C4-2B (cell line): ENCODE measurements at regions not wholly inside any gene's neighbourhood (a gene's known extent, or its start where the extent isn't known, plus 50 kb on each side); places are given as distances from the start of the nearest gene placed in this dataset.
A peak's percentile ranks its signal among the peaks of the same experiment; 100 is the strongest.

Experiments
- H3K27ac ChIP-seq: fragments of 450-650 bp; 2 replicates; pipeline ENCODE4 v1.5.1; 2017
- ZFX ChIP-seq: fragments of 450-650 bp; IDR thresholded peaks from 2 replicates; pipeline ENCODE4 v1.6.1; 2017
- TF ChIP-seq, protein P1 (sequence below): fragments of 450-650 bp; conservative IDR thresholded peaks from 2 replicates; pipeline ENCODE4 v1.5.1; 2017; ENCODE audit warnings: mild to moderate bottlenecking

DNA sequence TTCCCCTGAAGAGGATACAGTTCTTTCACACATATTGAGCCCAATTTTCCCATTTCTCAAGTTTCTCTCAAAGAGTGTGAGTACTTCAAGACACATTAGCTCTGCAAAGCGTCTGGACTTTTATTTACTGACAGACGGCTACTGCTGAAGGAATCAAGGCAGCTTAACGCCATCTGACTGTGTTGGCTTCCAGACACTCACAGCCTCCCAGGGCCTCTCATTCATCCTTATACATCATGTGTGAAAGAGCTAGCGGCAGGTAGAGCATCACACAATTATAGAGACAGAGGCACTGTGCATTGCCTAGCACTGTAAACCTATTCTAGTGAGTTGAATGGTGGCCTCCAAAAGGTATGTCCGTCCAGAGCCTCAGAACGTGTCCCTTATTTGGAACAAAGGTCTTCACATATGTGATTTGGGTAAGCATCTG is 284.1 kb upstream of the STT3B start:
- peak overlapping the region; percentile 31; the same call in 1 of the 2 replicates for H3K27ac ChIP-seq
- TF ChIP-seq, protein P1, sequence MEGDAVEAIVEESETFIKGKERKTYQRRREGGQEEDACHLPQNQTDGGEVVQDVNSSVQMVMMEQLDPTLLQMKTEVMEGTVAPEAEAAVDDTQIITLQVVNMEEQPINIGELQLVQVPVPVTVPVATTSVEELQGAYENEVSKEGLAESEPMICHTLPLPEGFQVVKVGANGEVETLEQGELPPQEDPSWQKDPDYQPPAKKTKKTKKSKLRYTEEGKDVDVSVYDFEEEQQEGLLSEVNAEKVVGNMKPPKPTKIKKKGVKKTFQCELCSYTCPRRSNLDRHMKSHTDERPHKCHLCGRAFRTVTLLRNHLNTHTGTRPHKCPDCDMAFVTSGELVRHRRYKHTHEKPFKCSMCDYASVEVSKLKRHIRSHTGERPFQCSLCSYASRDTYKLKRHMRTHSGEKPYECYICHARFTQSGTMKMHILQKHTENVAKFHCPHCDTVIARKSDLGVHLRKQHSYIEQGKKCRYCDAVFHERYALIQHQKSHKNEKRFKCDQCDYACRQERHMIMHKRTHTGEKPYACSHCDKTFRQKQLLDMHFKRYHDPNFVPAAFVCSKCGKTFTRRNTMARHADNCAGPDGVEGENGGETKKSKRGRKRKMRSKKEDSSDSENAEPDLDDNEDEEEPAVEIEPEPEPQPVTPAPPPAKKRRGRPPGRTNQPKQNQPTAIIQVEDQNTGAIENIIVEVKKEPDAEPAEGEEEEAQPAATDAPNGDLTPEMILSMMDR, result no peak
- no peak for TF ChIP-seq ZFX

DNA sequence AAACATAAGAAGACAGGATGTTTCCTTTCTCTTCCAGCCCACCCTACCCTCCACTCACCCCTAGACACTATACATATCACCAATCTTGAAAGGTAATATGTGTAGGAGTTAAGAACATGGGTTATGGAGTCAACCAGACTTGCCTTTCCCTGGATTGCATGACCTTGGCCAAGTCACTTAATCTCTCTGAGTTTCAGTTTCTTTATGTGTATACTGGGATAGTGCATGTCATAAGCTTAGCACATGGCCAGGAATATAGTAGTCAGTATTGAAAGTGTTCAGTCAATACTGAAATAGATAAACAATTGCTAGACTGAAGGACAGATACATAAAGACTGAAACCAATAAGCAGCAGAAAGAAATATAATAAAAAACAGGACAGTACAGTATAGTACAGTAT is 283.2 kb upstream of the STT3B start:
- TF ChIP-seq, protein P1, result no peak
- TF ChIP-seq ZFX, result no peak
- no peak overlapping the region for H3K27ac ChIP-seq

DNA sequence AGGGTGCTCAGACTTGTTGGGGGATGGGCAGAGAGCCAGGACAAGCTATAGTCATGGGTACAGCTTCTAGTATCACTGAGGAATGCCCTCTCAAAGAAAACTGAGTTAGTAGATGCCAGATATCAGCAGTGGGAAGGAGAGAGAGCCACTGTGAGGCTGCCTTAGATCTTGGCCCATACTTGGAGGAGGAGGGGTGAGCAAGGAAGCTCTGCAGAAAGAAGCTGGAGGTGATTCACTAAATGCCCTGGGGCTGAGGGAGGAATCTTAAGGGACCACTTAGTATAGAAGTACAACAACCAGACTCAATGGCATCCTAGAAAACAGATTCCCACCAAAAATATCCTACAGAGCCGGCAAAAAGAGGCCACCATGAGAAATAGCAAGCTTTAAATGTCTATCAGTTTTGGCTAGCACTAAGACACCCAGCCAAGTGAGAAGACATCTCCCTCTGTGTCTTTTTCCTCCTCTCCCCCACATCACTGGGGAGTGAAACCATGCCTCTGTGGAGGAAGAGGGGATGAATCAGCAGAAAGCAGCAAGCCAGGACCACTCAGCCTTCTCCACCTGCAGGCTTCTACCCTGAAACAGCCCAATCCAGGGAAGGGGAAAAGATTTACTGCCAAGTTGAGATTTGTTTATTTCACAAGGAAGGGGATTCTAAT is 282.5 kb upstream of the STT3B start:
- no peak overlapping the region for H3K27ac ChIP-seq
- TF ChIP-seq ZFX, result no peak
- TF ChIP-seq, protein P1, result no peak

DNA sequence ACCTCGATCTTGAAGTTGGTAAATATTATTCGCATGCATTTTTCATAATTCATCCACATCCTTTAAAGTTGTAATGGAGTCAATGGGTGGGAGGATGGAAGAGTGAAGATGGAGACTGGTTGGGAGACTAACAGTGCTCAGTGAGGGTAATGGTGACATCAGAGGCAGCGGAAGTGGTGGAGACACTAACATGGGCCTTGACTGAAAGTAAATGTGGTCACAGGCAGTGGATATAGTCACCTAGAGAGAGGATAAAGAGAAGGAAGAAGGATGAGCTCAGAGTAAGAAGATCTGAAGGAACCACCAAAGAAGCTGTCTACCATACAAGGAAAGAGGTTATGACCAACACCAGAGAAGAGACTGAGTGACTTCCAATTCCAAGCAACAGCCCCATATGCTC is 281.6 kb upstream of the STT3B start:
- no peak overlapping the region for H3K27ac ChIP-seq
- TF ChIP-seq, protein P1, result no peak

DNA sequence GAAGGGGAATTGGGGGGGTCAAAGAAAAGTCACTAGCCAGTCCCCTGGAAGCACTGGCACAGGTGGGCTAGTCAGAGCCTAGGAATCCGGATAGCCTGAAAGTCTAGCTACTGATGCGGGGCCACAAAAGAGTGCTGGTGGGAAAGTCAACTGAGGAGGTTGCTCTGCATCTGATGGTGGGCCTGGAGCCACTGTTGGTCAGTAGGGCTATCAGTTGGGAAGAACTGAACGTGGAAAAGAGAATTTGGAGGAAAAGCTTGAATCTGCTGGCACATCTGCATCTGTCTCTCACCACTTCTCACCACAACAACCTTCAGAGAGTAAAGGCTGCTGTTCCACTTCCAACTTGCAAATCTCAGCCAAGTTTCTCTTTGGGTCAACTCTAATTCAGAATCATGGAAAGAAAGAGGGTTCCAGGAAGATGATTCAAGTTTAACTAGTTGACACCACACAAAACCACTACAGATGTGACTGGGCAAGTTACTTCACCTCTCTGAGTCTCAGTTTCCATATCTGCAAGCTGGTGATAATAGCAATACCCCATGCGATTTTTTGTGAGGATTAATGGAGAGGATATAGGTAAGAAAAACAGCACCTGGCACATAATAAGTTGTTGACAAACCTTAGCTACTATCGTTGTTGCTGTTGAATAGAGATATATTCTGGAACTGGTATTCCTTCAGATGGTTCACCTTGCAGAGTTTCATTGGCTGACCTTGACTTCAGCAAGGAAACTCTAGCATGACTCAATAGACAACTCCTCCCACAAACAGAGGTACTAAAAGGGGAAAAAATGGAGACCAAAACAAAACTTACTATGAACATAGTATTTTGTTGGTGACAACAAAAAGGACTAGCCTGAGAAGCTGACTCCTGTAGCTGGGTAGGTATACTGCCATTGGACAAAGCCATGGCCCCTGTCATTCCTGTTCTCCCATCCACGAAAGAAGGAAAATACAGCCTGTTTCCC is 280.2 kb upstream of the STT3B start:
- TF ChIP-seq, protein P1, result no peak
- TF ChIP-seq ZFX, result no peak
- H3K27ac ChIP-seq, result no peak overlapping the region

DNA sequence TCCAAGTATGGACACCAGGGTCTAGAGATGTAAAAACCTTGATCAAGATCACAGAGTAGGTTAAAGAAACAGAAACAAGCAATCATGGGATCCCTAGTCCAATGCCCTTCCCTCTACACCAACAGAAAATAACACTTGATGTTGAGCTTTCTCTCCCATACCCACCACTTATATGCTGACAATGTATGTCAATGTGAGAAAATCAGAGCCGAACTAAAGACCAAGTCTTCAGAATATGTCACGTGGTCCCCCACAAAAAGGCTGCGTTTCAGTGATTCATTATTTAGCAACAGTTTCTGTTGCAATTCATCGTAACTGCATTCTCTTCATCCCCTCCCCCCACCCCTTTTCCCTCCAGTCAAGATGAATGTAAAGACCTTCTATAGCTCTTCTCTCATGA is 278.9 kb upstream of the STT3B start:
- no peak for TF ChIP-seq ZFX
- TF ChIP-seq, protein P1, result no peak
- no peak overlapping the region; the same call in 1 of the 2 replicates for H3K27ac ChIP-seq

DNA sequence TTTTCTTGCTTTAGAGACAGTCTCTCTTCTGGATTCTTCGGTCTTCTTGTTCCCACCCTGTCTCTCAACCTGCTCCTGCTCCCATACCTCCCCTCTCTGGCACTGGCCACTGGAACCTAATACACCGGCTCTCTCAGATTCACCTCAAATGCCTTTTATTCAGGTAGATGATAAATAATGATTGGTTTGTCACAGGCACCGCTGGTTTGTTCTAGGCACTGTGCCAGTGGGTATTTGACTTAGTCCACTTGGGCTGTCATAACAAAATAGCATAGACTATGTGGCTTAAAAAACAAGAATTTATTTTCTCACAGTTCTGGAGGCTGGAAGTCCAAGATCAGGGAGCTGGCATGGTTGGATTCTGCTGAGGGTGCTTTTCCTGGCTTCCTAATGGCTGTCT is 278.2 kb upstream of the STT3B start:
- TF ChIP-seq, protein P1, result no peak
- no peak for TF ChIP-seq ZFX

More for the DNA sequence above, 278.2 kb upstream of the STT3B start:
- H3K27ac ChIP-seq, result peak overlapping the region; percentile 47; the same call in 1 of the 2 replicates
